Mesenchymal stem cell (in vitro differentiated cells and primary cell): ENCODE measurements at regions not wholly inside any gene's neighbourhood (a gene's known extent, or its start where the extent isn't known, plus 50 kb on each side); places are given as distances from the start of the nearest gene placed in this dataset.

Source experiments
- DNase-seq: peaks from one replicate; pipeline ENCODE4 v3.0.0-alpha.2; 2013
- H2AFZ ChIP-seq: one replicate; pipeline ENCODE4 v1.6.1; 2013; ENCODE audit warnings: low read depth, mild to moderate bottlenecking, control low read depth, inconsistent platforms, low read length, moderate library complexity
- H2AK5ac ChIP-seq: 2 replicates; pipeline ENCODE4 v1.6.1; 2013; ENCODE audit warnings: low read length, moderate library complexity, mild to moderate bottlenecking, inconsistent platforms; ENCODE audit not compliant: severe bottlenecking
- H2BK120ac ChIP-seq: one replicate; pipeline ENCODE4 v1.6.1; 2013; ENCODE audit warnings: low read depth, mild to moderate bottlenecking, inconsistent platforms, low read length, moderate library complexity
- H2BK12ac ChIP-seq, 2 experiments: one replicate each; pipeline ENCODE4 v1.6.1; 2013; ENCODE audit warnings: inconsistent platforms in 2 of 2, low read length in 2 of 2, mild to moderate bottlenecking in 2 of 2, moderate library complexity in 2 of 2, control low read depth in 1 of 2
- H2BK15ac ChIP-seq: one replicate; pipeline ENCODE4 v1.6.1; 2013; ENCODE audit warnings: mild to moderate bottlenecking, low read depth, inconsistent platforms; ENCODE audit not compliant: poor library complexity, severe bottlenecking
- H2BK5ac ChIP-seq: 2 replicates; pipeline ENCODE4 v1.6.1; 2013; ENCODE audit warnings: low read depth, mild to moderate bottlenecking, low read length, control low read depth, inconsistent platforms; ENCODE audit not compliant: poor library complexity, severe bottlenecking
- H3K14ac ChIP-seq, 2 experiments: one replicate each; pipeline ENCODE4 v1.6.1; 2013; ENCODE audit warnings: inconsistent platforms in 2 of 2, low read length in 2 of 2, control low read depth in 1 of 2, mild to moderate bottlenecking in 1 of 2, moderate library complexity in 1 of 2
- H3K18ac ChIP-seq, 2 experiments: one replicate each; pipeline ENCODE4 v1.6.1; 2013; ENCODE audit warnings: inconsistent platforms in 2 of 2, low read length in 2 of 2, control low read depth in 1 of 2, low read depth in 1 of 2, mild to moderate bottlenecking in 1 of 2
- H3K23ac ChIP-seq, 2 experiments: one replicate each; pipeline ENCODE4 v1.6.1; 2013; ENCODE audit warnings: inconsistent platforms in 2 of 2, low read length in 2 of 2, mild to moderate bottlenecking in 2 of 2, moderate library complexity in 2 of 2, control low read depth in 1 of 2
- H3K27ac ChIP-seq: 2 replicates; pipeline ENCODE4 v1.5.1; 2013; ENCODE audit warnings: mild to moderate bottlenecking, moderate library complexity, low read length, control low read depth, inconsistent platforms; ENCODE audit not compliant: poor library complexity, severe bottlenecking
- H3K27me3 ChIP-seq, 2 experiments: 2 replicates each; pipeline versions ENCODE4 v1.6.1 to v1.7.0; 2013; ENCODE audit warnings: low read length in 2 of 2, mild to moderate bottlenecking in 2 of 2, moderate library complexity in 2 of 2, control low read depth in 1 of 2, inconsistent platforms in 1 of 2; ENCODE audit not compliant: control insufficient read depth in 1 of 2, insufficient read depth in 1 of 2
- H3K36me3 ChIP-seq, 2 experiments: 2 replicates each; pipeline versions ENCODE4 v1.6.1 to v1.7.0; 2013; ENCODE audit warnings: low read length in 2 of 2, control low read depth in 1 of 2, inconsistent platforms in 1 of 2, low read depth in 1 of 2, mild to moderate bottlenecking in 1 of 2; ENCODE audit not compliant: insufficient read depth in 2 of 2, control insufficient read depth in 1 of 2
- H3K4ac ChIP-seq, 2 experiments: one replicate each; pipeline ENCODE4 v1.6.1; 2013; ENCODE audit warnings: inconsistent platforms in 2 of 2, low read length in 2 of 2, mild to moderate bottlenecking in 2 of 2, moderate library complexity in 2 of 2, control low read depth in 1 of 2, low read depth in 1 of 2
- H3K4me1 ChIP-seq: 2 replicates; pipeline ENCODE4 v1.6.1; 2013; ENCODE audit warnings: low read depth, low read length, control low read depth; ENCODE audit not compliant: control insufficient read depth, insufficient read depth
- H3K4me2 ChIP-seq: 2 replicates; pipeline ENCODE4 v1.6.1; 2013; ENCODE audit warnings: low read length, mild to moderate bottlenecking, inconsistent platforms; ENCODE audit not compliant: poor library complexity, severe bottlenecking
- H3K4me3 ChIP-seq, 2 experiments: 2 replicates each; pipeline versions ENCODE4 v1.5.1 to v1.7.0; 2013; ENCODE audit warnings: low read length in 2 of 2, mild to moderate bottlenecking in 2 of 2, control low read depth in 1 of 2, low read depth in 1 of 2; ENCODE audit not compliant: insufficient read depth in 1 of 2
- H3K79me1 ChIP-seq: replicated peaks from 2 replicates; pipeline ENCODE4 v1.6.1; 2013; ENCODE audit warnings: mild to moderate bottlenecking, control low read depth, low read length, inconsistent platforms; ENCODE audit not compliant: poor library complexity, severe bottlenecking
- H3K9ac ChIP-seq: 2 replicates; pipeline ENCODE4 v1.7.0; 2013; ENCODE audit warnings: mild to moderate bottlenecking, low read length, moderate library complexity
- H3K9me3 ChIP-seq: 2 replicates; pipeline ENCODE4 v1.7.0; 2013; ENCODE audit warnings: mild to moderate bottlenecking, low read length; ENCODE audit not compliant: control insufficient read depth
- H4K8ac ChIP-seq: one replicate; pipeline ENCODE4 v1.6.1; 2013; ENCODE audit warnings: inconsistent platforms, mild to moderate bottlenecking, low read length, moderate library complexity
- H4K91ac ChIP-seq: one replicate; pipeline ENCODE4 v1.6.1; 2013; ENCODE audit warnings: mild to moderate bottlenecking, low read length, inconsistent platforms
- WGBS: methylation state at CpG from one replicate; pipeline ENCODE4 v1.1.7; 2013; ENCODE audit warnings: mixed read lengths; 5-methylcytosine and 5-hydroxymethylcytosine counted together

DNA sequence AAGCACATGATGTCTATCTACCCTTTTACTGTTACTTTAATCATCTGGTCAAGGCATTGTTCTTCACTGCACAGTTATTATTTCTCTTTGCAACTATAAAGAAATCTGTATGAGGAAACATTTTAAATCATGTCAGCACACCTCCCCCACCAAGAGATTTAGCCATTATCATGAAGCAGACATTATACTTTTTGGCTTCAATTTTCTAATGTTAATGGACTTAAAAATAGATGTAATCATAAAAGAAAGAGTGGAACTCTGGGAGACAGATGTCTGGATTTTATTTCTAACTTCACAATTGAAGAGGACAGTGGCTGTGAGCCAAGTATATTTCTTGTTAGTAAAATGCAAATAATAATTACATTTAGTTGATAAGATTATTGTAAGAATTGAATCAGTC is 932.4 kb downstream of the TAF11L14 start:
- Histone ChIP-seq H3K4me3 (no peak overlapping the region), H2BK120ac (no peak overlapping the region), H3K36me3 (no peaks in the 10 kb centered on the region), H3K79me1 (no peaks in the 10 kb centered on the region), H2BK15ac (no peak overlapping the region), H2BK12ac (no peak overlapping the region), H3K4ac (no peak overlapping the region), H2AFZ (no peak overlapping the region), H3K4me2 (no peak overlapping the region), H3K9me3 (peaks cover 4% of the 10 kb centered on the region), H4K91ac (no peak overlapping the region), H3K23ac (no peak overlapping the region), H3K9ac (no peak overlapping the region), H3K27ac (no peak overlapping the region), H3K14ac (no peak overlapping the region), H3K27me3 (no peaks in the 10 kb centered on the region), H3K18ac (no peak overlapping the region), H2BK5ac (no peak overlapping the region), H4K8ac (no peak overlapping the region), H2AK5ac (no peak overlapping the region), H3K4me1 (no peaks in the 10 kb centered on the region)
- no peak for DNase-seq

DNA sequence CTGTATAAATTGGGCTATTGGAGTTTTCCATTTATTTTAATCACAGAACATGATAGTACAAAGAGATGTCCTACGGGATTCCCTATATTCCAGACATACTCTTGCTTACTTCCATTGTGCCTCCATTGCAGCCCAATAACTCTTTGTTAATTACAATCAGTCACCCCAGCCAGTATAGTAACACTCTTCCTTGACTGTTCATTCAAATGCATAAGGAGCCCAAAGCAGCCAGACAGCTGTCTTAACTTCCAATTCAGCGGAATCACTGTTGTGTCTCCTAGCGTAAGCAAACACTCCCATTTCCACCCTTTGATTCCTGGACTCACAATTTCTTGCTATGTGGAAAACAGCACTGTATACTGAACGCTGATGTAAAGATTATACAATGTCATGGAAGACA is 942.3 kb downstream of the TAF11L14 start:
- H2BK5ac ChIP-seq: no peak overlapping the region
- H2BK15ac ChIP-seq: no peak overlapping the region
- no peak overlapping the region for H3K9ac ChIP-seq
- no peak overlapping the region for H3K27ac ChIP-seq
- H3K23ac ChIP-seq: no peak overlapping the region
- H3K4me3 ChIP-seq: no peak overlapping the region
- no peak overlapping the region for H3K4ac ChIP-seq
- H2BK120ac ChIP-seq: no peak overlapping the region
- H2AK5ac ChIP-seq: no peak overlapping the region
- no peaks in the 10 kb centered on the region for H3K36me3 ChIP-seq
- no peak for DNase-seq
- 65% methylated on average over 4 of the region's 4 CpGs for WGBS
- no peak overlapping the region for H3K14ac ChIP-seq
- H3K79me1 ChIP-seq: no peaks in the 10 kb centered on the region
- H2BK12ac ChIP-seq: no peak overlapping the region
- H3K4me1 ChIP-seq: no peaks in the 10 kb centered on the region
- H4K8ac ChIP-seq: no peak overlapping the region
- no peak overlapping the region for H2AFZ ChIP-seq
- no peak overlapping the region for H3K18ac ChIP-seq
- peaks cover 3% of the 10 kb centered on the region for H3K9me3 ChIP-seq
- no peak overlapping the region for H4K91ac ChIP-seq
- H3K27me3 ChIP-seq: no peaks in the 10 kb centered on the region
- H3K4me2 ChIP-seq: no peak overlapping the region

DNA sequence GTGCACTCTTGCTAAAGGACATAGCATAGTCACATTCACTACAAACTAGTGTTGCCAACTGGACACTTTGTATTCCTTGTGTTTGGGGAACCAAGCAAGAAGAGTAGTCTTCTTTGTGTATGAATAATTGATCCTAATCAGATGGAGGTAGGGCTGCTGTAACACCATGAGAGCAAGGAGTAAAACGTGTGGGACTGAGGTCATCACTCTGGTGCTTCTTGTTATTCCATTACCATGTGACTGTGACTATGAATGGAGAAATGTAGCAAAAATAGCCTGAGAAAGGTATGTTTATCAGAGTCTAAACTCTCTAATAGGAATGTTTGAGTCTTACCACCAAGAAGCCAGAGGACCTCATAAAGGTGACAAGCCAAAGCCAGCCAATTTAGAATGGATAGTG is 966.9 kb downstream of the TAF11L14 start:
- Histone ChIP-seq H3K9ac (no peak overlapping the region), H2BK5ac (no peak overlapping the region), H4K8ac (no peak overlapping the region), H2AFZ (no peak overlapping the region), H3K27me3 (no peaks in the 10 kb centered on the region), H2BK15ac (no peak overlapping the region), H2BK120ac (no peak overlapping the region), H2BK12ac (no peak overlapping the region), H3K4me1 (no peaks in the 10 kb centered on the region), H3K4me3 (no peak overlapping the region), H4K91ac (no peak overlapping the region), H3K4me2 (no peak overlapping the region), H3K4ac (no peak overlapping the region), H3K14ac (no peak overlapping the region), H3K79me1 (no peaks in the 10 kb centered on the region), H3K18ac (no peak overlapping the region), H3K36me3 (no peaks in the 10 kb centered on the region), H3K23ac (no peak overlapping the region), H3K9me3 (peaks cover 4% of the 10 kb centered on the region), H2AK5ac (no peak overlapping the region), H3K27ac (no peak overlapping the region)
- WGBS: 64% methylated on average over 1 of the region's 1 CpG
- DNase-seq: no peak

DNA sequence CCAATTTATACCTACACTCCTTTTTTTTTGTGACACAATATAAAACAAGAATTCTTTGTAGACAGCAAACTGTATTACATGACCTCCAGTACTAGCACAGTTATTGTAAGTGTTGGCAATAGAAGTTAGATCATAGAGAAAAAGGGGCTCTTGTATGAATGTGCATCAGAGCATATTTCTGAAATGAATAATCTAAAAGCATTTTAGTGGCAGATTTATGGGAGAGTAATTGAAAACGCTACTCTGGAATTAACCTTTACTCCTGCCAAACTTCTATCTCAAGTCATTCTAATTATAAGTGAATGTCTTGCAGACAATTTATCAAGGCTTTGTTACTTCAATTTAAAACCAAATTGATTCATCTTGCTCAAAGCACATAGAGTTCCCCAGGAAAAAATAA is 968.1 kb downstream of the TAF11L14 start:
- H3K23ac ChIP-seq: no peak overlapping the region
- no peak overlapping the region for H2AK5ac ChIP-seq
- no peak overlapping the region for H3K27ac ChIP-seq
- no peak overlapping the region for H2BK5ac ChIP-seq
- no peak overlapping the region for H2AFZ ChIP-seq
- no CpG with 5 or more reads among the region's 1 CpG for WGBS
- no peaks in the 10 kb centered on the region for H3K36me3 ChIP-seq
- H3K4me2 ChIP-seq: no peak overlapping the region
- no peak overlapping the region for H3K4ac ChIP-seq
- no peak overlapping the region for H2BK12ac ChIP-seq
- no peak overlapping the region for H2BK120ac ChIP-seq
- H3K9me3 ChIP-seq: peaks cover 6% of the 10 kb centered on the region
- no peaks in the 10 kb centered on the region for H3K4me1 ChIP-seq
- H3K14ac ChIP-seq: no peak overlapping the region
- DNase-seq: no peak
- H3K9ac ChIP-seq: no peak overlapping the region
- H3K18ac ChIP-seq: no peak overlapping the region
- no peak overlapping the region for H2BK15ac ChIP-seq
- no peaks in the 10 kb centered on the region for H3K27me3 ChIP-seq
- H4K91ac ChIP-seq: no peak overlapping the region
- no peaks in the 10 kb centered on the region for H3K79me1 ChIP-seq
- H3K4me3 ChIP-seq: no peak overlapping the region
- H4K8ac ChIP-seq: no peak overlapping the region
